ENCODE measurements at regions not wholly inside any gene's neighbourhood (a gene's known extent, or its start where the extent isn't known, plus 50 kb on each side); places are given as distances from the start of the nearest gene placed in this dataset.

DNA sequence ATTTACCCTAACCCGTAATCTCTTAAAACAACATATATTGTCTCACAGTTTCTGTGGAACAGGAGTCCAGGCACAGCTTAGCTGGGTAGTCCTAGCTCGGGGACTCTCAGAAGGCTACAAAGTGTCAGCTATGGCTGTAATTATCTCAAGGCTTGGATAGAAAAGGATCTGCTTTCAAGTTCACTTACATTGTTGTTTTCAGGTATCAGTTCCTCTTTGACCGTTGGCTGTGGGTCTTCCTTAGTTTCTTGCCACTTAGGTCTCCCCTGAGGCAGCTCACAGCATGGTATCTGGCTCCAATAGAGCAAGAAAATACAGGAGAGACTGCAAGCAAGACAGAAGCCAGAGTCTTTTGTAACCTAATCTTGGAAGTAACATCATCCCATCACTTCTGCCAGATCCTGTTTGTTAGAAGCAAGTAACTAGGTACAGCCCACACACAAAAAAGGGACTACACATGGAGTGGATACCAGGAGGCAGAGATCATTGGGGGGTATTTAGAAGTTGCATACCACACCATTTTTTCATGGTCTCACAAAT lies 137.0 kb downstream of the MAGEB5 start:
- TF ChIP-seq, protein P1, sequence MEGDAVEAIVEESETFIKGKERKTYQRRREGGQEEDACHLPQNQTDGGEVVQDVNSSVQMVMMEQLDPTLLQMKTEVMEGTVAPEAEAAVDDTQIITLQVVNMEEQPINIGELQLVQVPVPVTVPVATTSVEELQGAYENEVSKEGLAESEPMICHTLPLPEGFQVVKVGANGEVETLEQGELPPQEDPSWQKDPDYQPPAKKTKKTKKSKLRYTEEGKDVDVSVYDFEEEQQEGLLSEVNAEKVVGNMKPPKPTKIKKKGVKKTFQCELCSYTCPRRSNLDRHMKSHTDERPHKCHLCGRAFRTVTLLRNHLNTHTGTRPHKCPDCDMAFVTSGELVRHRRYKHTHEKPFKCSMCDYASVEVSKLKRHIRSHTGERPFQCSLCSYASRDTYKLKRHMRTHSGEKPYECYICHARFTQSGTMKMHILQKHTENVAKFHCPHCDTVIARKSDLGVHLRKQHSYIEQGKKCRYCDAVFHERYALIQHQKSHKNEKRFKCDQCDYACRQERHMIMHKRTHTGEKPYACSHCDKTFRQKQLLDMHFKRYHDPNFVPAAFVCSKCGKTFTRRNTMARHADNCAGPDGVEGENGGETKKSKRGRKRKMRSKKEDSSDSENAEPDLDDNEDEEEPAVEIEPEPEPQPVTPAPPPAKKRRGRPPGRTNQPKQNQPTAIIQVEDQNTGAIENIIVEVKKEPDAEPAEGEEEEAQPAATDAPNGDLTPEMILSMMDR (IDR thresholded peaks at IDR 0.05): no peak
- TF ChIP-seq POLR2A (IDR thresholded peaks at IDR 0.05): no peak
- 62 to 71% methylated on average over 3 of the region's 3 CpGs for WGBS, 2 donors

DNA sequence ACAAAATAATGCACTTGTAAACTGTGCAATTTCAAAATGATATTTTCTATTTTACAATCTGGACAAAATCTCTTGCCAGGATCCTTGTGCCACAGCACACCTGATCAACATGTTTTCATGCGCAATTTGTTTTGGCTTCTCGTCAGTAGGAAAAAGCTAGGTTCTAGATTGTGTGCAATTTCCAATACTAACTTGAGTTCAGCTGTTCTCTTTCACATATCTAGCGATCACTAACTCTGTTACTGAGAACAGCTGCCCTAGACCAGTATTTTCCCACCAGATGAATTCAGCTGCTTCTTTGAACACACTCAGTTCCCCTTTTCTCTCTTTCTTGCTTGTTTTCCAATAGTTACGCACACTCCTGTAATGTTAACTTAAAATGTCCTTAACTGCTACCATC lies 131.2 kb downstream of the MAGEB5 start:
- no peak for TF ChIP-seq POLR2A (IDR thresholded peaks at IDR 0.05)
- TF ChIP-seq, protein P1 (IDR thresholded peaks at IDR 0.05): no peak
- 95 to 97% methylated on average over 4 of the region's 4 CpGs for WGBS, 2 donors
- H3K4me3 ChIP-seq (ENCODE audit: low read depth, poor library complexity, severe bottlenecking): no peak overlapping the region
- intact Hi-C loops (cut with DNase I; ENCODE audit: low total_unique reads): no loop called here
- no peak for DNase-seq (ENCODE audit: low spot score in 2 of 2)

More for the DNA sequence above, 137.0 kb downstream of the MAGEB5 start:
- no peak overlapping the region for H3K4me3 ChIP-seq (ENCODE audit: low read depth, poor library complexity, severe bottlenecking)
- intact Hi-C loops (cut with DNase I; ENCODE audit: low total_unique reads): no loop called here
- DNase-seq (ENCODE audit: low spot score in 2 of 2): no peak

DNA sequence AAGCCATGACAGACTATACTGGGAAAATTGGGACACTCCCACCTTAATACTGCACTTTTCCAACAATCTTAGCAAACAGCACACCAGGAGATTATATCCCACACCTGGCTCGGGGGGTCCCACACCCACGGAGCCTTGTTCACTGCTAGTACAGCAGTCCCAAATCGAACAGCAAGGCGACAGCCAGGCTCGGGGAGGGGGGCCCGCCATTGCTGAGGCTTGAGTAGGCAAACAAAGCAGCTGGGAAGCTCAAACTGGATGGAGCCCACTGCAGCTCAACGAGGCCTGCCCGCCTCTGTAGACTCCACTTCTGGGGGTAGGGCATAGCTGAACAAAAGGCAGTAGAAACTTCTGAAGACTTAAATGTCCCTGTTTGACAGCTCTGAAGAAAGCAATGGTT lies 118.3 kb downstream of the MAGEB5 start:
- 86 to 90% methylated on average over 2 to 8 of the region's 8 CpGs for WGBS, 2 donors
- no peak overlapping the region for H3K4me3 ChIP-seq (ENCODE audit: low read depth, poor library complexity, severe bottlenecking)
- TF ChIP-seq POLR2A (IDR thresholded peaks at IDR 0.05): no peak
- TF ChIP-seq, protein P1 (IDR thresholded peaks at IDR 0.05): no peak
- no peak for DNase-seq (ENCODE audit: low spot score in 2 of 2)
- intact Hi-C loops (cut with DNase I; ENCODE audit: low total_unique reads): no loop called here

DNA sequence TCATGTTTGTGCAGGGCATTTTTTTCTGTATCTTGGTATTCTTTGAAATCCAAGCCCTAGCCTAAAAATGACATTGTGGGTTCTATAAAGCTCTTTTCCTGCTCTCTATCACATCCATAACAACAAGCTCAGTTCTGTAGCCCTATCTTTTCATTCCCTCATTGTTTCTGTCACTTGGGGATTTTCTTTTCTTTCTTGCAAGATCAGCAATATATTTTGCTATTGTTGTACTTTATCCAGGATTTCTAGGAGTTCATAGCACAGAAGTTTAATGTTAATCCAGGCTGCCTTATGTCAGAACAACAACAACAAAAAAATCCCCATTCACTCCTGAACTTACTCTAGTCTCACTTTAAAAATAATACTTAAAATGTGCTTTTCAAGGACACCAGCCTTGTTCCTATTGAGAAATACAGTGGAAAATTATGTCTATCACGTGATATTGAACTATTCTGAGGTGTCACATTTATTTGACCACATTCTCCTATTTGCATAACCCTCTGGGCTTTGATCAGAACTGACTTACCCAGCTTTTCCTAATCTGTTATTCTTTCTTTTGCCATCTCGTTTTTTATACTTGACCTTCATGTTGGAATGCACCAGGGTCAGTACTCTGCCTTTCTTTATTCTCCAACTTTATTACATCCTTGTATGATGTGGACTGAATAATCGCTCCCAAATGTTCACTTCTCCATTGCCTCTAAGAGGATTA lies 112.8 kb downstream of the MAGEB5 start:
- intact Hi-C loops (cut with DNase I; ENCODE audit: low total_unique reads): no loop called here
- WGBS, 2 donors: 42 to 50% methylated on average over 3 of the region's 3 CpGs

DNA sequence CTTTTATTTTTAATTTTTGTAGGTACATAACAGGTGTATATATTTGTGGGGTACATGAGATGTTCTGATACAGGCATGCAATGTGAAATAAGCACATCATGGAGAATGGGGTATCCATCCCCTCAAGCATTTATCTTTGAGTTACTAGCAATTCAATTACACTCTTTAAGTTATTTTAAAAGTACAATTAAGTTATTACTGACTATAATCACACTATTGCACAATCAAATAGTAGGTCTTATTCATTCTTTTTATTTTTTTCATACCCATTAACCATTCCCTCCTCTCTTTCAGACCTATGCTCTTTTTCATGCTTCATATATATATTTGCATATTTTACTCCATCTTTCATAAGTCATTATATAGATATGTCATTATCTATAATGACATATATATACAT lies 93.3 kb downstream of the MAGEB5 start:
- no peak overlapping the region for H3K4me3 ChIP-seq (ENCODE audit: low read depth, poor library complexity, severe bottlenecking)
- no peak for DNase-seq (ENCODE audit: low spot score in 2 of 2)
- intact Hi-C loops (cut with DNase I; ENCODE audit: low total_unique reads): no loop called here
- TF ChIP-seq, protein P1 (IDR thresholded peaks at IDR 0.05): no peak
- no peak for TF ChIP-seq POLR2A (IDR thresholded peaks at IDR 0.05)

More for the DNA sequence above, 112.8 kb downstream of the MAGEB5 start:
- TF ChIP-seq POLR2A (IDR thresholded peaks at IDR 0.05): no peak
- TF ChIP-seq, protein P1 (IDR thresholded peaks at IDR 0.05): no peak
- no peak overlapping the region for H3K4me3 ChIP-seq (ENCODE audit: low read depth, poor library complexity, severe bottlenecking)
- DNase-seq (ENCODE audit: low spot score in 2 of 2): no peak

DNA sequence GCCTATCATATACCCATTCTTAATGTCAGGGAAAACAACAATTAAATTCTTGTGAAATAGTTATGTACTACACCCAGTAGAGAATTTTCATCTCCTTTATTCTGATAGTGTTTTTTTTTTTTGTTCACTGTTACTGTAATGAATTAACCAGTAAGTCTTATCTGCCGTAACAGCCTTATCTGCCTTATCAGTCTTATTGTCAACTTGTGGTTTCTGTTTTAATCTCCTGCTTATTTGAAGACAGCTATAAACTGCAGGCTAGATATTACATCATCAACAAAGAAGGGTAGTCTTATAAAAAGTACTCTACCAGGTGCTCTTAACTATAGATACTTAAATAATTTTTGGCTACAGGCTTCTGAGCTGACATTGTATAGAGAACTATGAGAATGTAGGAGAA lies 79.5 kb downstream of the MAGEB5 start:
- 56 to 59% methylated on average over 1 of the region's 1 CpG for WGBS, 2 donors
- no peak overlapping the region for H3K4me3 ChIP-seq (ENCODE audit: low read depth, poor library complexity, severe bottlenecking)
- intact Hi-C loops (cut with DNase I; ENCODE audit: low total_unique reads): no loop called here
- no peak for DNase-seq (ENCODE audit: low spot score in 2 of 2)
- no peak for TF ChIP-seq POLR2A (IDR thresholded peaks at IDR 0.05)
- TF ChIP-seq, protein P1 (IDR thresholded peaks at IDR 0.05): no peak

All from lower leg skin (tissue), 4 donors.